ENCODE measurements at regions not wholly inside any gene's neighbourhood (a gene's known extent, or its start where the extent isn't known, plus 50 kb on each side); places are given as distances from the start of the nearest gene placed in this dataset.

- H3K4me3 ChIP-seq (ENCODE audit: control extremely low read depth in 1 of 5, extremely low read depth in 1 of 5, insufficient read depth in 1 of 5, low read depth in 2 of 5, low read length in 4 of 5), result no peak overlapping the region
- Mint-ChIP-seq H3K4me1 (no peaks in the 10 kb centered on the region), H3K9me3 (ENCODE audit: insufficient read depth) (no peaks in the 10 kb centered on the region), H3K27ac (no peak overlapping the region), H3K27me3 (peaks cover 24% of the 10 kb centered on the region), H3K4me3 (no peak overlapping the region)
- H3K79me2 ChIP-seq (ENCODE audit: control insufficient read depth, insufficient read depth, low read length), result no peaks in the 10 kb centered on the region
- H3K9ac ChIP-seq (ENCODE audit: low read length), result no peak overlapping the region
- no peaks in the 10 kb centered on the region for H3K36me3 ChIP-seq (replicated peaks in 1 of 2; ENCODE audit: control extremely low read depth in 1 of 2, control insufficient read depth in 1 of 2, extremely low read depth in 1 of 2, insufficient read depth in 2 of 2, low read length in 1 of 2)
- no peaks in the 10 kb centered on the region for H4K20me1 ChIP-seq (ENCODE audit: control insufficient read depth, insufficient read depth, low read length, poor library complexity, severe bottlenecking)
- DNase-seq (no peak), ATAC-seq (ENCODE audit: low read depth) (no peak)
- POLR2A ChIA-PET, result no interaction called here
- no peaks in the 10 kb centered on the region for H3K4me1 ChIP-seq (ENCODE audit: control insufficient read depth in 2 of 2, insufficient read depth in 2 of 2, low read length in 2 of 2)
- intact Hi-C loops (cut with micrococcal nuclease), result no loop called here
- peaks cover 0 to 3% (median 0%) of the 10 kb centered on the region in 4 experiments for H3K27me3 ChIP-seq (replicated peaks in 1 of 4; ENCODE audit: control extremely low read depth in 1 of 4, control insufficient read depth in 3 of 4, insufficient read depth in 4 of 4, low read length in 3 of 4)
- no peak overlapping the region for H2AFZ ChIP-seq (ENCODE audit: insufficient read depth, low read depth, low read length, poor library complexity, severe bottlenecking)
- WGBS (ENCODE audit: insufficient coverage), result 83% methylated on average over 9 of the region's 10 CpGs
- H3K4me2 ChIP-seq (replicated peaks; ENCODE audit: low read depth, low read length, poor library complexity, severe bottlenecking), result no peak overlapping the region
- TF ChIP-seq EZH2 (IDR thresholded peaks at IDR 0.05; ENCODE audit: borderline replicate concordance, insufficient read depth, low read depth, low read length, poor library complexity, severe bottlenecking), result no peak
- TF ChIP-seq CTCF (IDR thresholded peaks at IDR 0.05), result no peak
- H3K9me3 ChIP-seq (ENCODE audit: control extremely low read depth in 1 of 3, control insufficient read depth in 2 of 3, insufficient read depth in 1 of 3, low read length in 2 of 3), result no peaks in the 10 kb centered on the region
- CTCF ChIA-PET, result no interaction called here
- no peak overlapping the region for H3K27ac ChIP-seq (ENCODE audit: low read length in 2 of 2)
These were observed 237.9 kb upstream of the PDE10A start for GRCh38 chr6:165900970-165901369.

GRCh38 chr6:165899611-165900010 is 236.6 kb upstream of the PDE10A start:
- no peak overlapping the region for H3K9ac ChIP-seq (ENCODE audit: low read length)
- Mint-ChIP-seq H3K27me3 (peaks cover 27% of the 10 kb centered on the region), H3K4me3 (no peak overlapping the region), H3K9me3 (ENCODE audit: insufficient read depth) (no peaks in the 10 kb centered on the region), H3K27ac (no peak overlapping the region), H3K4me1 (no peaks in the 10 kb centered on the region)
- H3K27me3 ChIP-seq (replicated peaks in 1 of 4; ENCODE audit: control extremely low read depth in 1 of 4, control insufficient read depth in 3 of 4, insufficient read depth in 4 of 4, low read length in 3 of 4), result peaks cover 0 to 3% (median 0%) of the 10 kb centered on the region in 4 experiments
- intact Hi-C loops (cut with micrococcal nuclease), result no loop called here
- CTCF ChIA-PET, result no interaction called here
- no peaks in the 10 kb centered on the region for H3K4me1 ChIP-seq (ENCODE audit: control insufficient read depth in 2 of 2, insufficient read depth in 2 of 2, low read length in 2 of 2)
- no peaks in the 10 kb centered on the region for H4K20me1 ChIP-seq (ENCODE audit: control insufficient read depth, insufficient read depth, low read length, poor library complexity, severe bottlenecking)
- POLR2A ChIA-PET, result no interaction called here
- no peak for ATAC-seq (ENCODE audit: low read depth)
- no peaks in the 10 kb centered on the region for H3K79me2 ChIP-seq (ENCODE audit: control insufficient read depth, insufficient read depth, low read length)
- TF ChIP-seq CTCF (IDR thresholded peaks at IDR 0.05), result no peak
- TF ChIP-seq EZH2 (IDR thresholded peaks at IDR 0.05; ENCODE audit: borderline replicate concordance, insufficient read depth, low read depth, low read length, poor library complexity, severe bottlenecking), result no peak
- WGBS (ENCODE audit: insufficient coverage), result 75% methylated on average over 6 of the region's 6 CpGs
- H2AFZ ChIP-seq (ENCODE audit: insufficient read depth, low read depth, low read length, poor library complexity, severe bottlenecking), result no peak overlapping the region
- no peak overlapping the region for H3K4me3 ChIP-seq (ENCODE audit: control extremely low read depth in 1 of 5, extremely low read depth in 1 of 5, insufficient read depth in 1 of 5, low read depth in 2 of 5, low read length in 4 of 5)
- H3K4me2 ChIP-seq (replicated peaks; ENCODE audit: low read depth, low read length, poor library complexity, severe bottlenecking), result no peak overlapping the region
- no peaks in the 10 kb centered on the region for H3K36me3 ChIP-seq (replicated peaks in 1 of 2; ENCODE audit: control extremely low read depth in 1 of 2, control insufficient read depth in 1 of 2, extremely low read depth in 1 of 2, insufficient read depth in 2 of 2, low read length in 1 of 2)
- no peak for DNase-seq
- no peaks in the 10 kb centered on the region for H3K9me3 ChIP-seq (ENCODE audit: control extremely low read depth in 1 of 3, control insufficient read depth in 2 of 3, insufficient read depth in 1 of 3, low read length in 2 of 3)
- no peak overlapping the region for H3K27ac ChIP-seq (ENCODE audit: low read length in 2 of 2)

Measured in B cell (primary cell).